Sigmoid colon (tissue), 4 donors: ENCODE measurements at regions not wholly inside any gene's neighbourhood (a gene's known extent, or its start where the extent isn't known, plus 50 kb on each side); places are given as distances from the start of the nearest gene placed in this dataset.

Experiments
- EP300 ChIP-seq, 4 donors: sonication (generic); formaldehyde crosslinking; IDR thresholded peaks; one replicate each; pipeline ENCODE4 v1.6.1; 2017; ENCODE audit warnings: antibody characterized with exemption in 4 of 4
- POLR2AphosphoS5 ChIP-seq, 4 donors: sonication (generic); formaldehyde crosslinking; IDR thresholded peaks; one replicate each; pipeline ENCODE4 v1.6.1; 2017; ENCODE audit warnings: antibody characterized with exemption in 4 of 4
- TF ChIP-seq, protein P1 (sequence below), 4 experiments: fragments of 450-650 bp in 3 of 4; fragments of 200-600 bp in 1 of 4; IDR thresholded peaks; one replicate each; pipeline ENCODE4 v1.5.1; 2016 to 2019; ENCODE audit warnings: antibody characterized with exemption in 4 of 4, mild to moderate bottlenecking in 3 of 4, moderate library complexity in 2 of 4

GRCh38 chr7:79714081-79714480, 260.6 kb upstream of the MAGI2 start:
- TF ChIP-seq, protein P1, sequence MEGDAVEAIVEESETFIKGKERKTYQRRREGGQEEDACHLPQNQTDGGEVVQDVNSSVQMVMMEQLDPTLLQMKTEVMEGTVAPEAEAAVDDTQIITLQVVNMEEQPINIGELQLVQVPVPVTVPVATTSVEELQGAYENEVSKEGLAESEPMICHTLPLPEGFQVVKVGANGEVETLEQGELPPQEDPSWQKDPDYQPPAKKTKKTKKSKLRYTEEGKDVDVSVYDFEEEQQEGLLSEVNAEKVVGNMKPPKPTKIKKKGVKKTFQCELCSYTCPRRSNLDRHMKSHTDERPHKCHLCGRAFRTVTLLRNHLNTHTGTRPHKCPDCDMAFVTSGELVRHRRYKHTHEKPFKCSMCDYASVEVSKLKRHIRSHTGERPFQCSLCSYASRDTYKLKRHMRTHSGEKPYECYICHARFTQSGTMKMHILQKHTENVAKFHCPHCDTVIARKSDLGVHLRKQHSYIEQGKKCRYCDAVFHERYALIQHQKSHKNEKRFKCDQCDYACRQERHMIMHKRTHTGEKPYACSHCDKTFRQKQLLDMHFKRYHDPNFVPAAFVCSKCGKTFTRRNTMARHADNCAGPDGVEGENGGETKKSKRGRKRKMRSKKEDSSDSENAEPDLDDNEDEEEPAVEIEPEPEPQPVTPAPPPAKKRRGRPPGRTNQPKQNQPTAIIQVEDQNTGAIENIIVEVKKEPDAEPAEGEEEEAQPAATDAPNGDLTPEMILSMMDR (IDR thresholded peaks at IDR 0.05) = no peak
- no peak for TF ChIP-seq EP300 (IDR thresholded peaks at IDR 0.05)
- no peak for TF ChIP-seq POLR2AphosphoS5 (IDR thresholded peaks at IDR 0.05)
